Esophagus muscularis mucosa (tissue), 3 donors: ENCODE measurements at regions not wholly inside any gene's neighbourhood (a gene's known extent, or its start where the extent isn't known, plus 50 kb on each side); places are given as distances from the start of the nearest gene placed in this dataset.
A peak's percentile ranks its signal among the peaks of the same experiment; 100 is the strongest.

Experiments
- CTCF ChIP-seq, 3 experiments: fragments of 200-600 bp in 2 of 3; fragments of 450-650 bp in 1 of 3; sonication (generic) in 2 of 3; IDR thresholded peaks; one replicate each; pipeline ENCODE4 v1.5.1; 2017 to 2019; ENCODE audit warnings: antibody characterized with exemption in 3 of 3, mild to moderate bottlenecking in 2 of 3, moderate library complexity in 1 of 3
- POLR2A ChIP-seq: fragments of 450-650 bp; IDR thresholded peaks from one replicate; pipeline ENCODE4 v1.6.1; 2017; ENCODE audit warnings: antibody characterized with exemption, moderate library complexity, mild to moderate bottlenecking, low read depth
- POLR2AphosphoS5 ChIP-seq, 2 donors: sonication (generic); formaldehyde crosslinking; IDR thresholded peaks; one replicate each; pipeline ENCODE4 v1.6.1; 2017; ENCODE audit warnings: antibody characterized with exemption in 2 of 2

GRCh38 chr10:29698773-29699490 lies 64.2 kb upstream of the SVIL start:
- TF ChIP-seq CTCF (IDR thresholded peaks at IDR 0.05) (no peak), POLR2A (no peak), POLR2AphosphoS5 (IDR thresholded peaks at IDR 0.05) (peak in 1 of 2 donors; percentile 3)
